Loucy (cell line): ENCODE measurements at regions not wholly inside any gene's neighbourhood (a gene's known extent, or its start where the extent isn't known, plus 50 kb on each side); places are given as distances from the start of the nearest gene placed in this dataset.

ENCODE experiments used
- CTCF ChIP-seq: fragments of 200-600 bp; sonication (generic); conservative IDR thresholded peaks from 2 replicates; pipeline ENCODE4 v1.5.1; 2014; ENCODE audit warnings: mild to moderate bottlenecking, antibody characterized with exemption, low read length
- EZH2phosphoT487 ChIP-seq: fragments of 200-600 bp; IDR thresholded peaks from 2 replicates; pipeline ENCODE4 v1.6.1; 2018; ENCODE audit warnings: antibody characterized with exemption, mild to moderate bottlenecking, moderate library complexity, borderline replicate concordance

DNA sequence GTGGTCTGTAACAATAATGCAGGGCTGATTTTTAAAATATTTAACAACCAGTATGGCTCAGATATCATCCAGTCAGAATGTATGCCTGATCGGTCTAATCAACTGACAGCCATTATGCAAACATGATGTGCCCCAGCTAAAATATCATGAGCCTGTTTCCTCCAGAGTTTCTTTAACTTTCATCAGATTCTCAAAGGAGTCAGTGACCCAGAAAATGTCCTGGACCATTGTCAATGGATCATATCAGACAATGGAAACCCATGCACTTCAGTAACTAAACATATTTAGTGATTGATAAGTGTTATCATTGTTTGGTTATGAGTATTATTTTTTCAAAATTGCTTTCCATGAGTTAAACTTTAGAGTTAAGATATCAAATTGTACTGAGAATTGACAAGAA is 173.5 kb downstream of the LMBRD1 start:
- no peak for TF ChIP-seq CTCF
- TF ChIP-seq EZH2phosphoT487: no peak
